ENCODE measurements at regions not wholly inside any gene's neighbourhood (a gene's known extent, or its start where the extent isn't known, plus 50 kb on each side); places are given as distances from the start of the nearest gene placed in this dataset.

DNA sequence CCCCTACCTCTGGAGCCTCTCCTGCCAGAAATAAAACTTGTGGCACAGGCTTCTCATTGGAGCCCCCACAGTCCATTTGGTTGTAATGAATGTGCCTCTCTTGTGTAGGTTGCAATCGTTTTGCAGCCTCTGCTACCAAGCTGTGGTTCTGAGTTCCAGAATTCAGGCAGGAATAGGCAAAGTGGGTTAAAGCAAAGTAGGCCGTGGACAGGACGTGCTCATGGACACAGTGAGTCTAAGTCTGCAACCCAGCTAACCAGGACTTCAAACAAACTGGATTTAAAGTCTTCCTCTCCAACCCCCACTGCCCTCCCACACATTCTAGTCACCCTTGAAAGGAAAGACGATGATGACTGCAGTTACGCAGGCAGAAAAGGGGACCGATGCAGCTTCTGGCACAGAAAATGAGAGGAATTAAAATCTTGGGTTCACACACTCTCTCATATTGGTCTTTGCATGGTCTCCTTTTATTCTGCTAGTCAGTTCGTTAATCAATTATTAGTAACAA, 260.0 kb downstream of the PIK3R1 start:
- intact Hi-C loops (cut with DNase I; ENCODE audit: low total_unique reads): no loop called here
- H3K36me3 ChIP-seq: no peaks in the 10 kb centered on the region
- H3K4me3 ChIP-seq: no peak overlapping the region
- H3K27ac ChIP-seq: no peak overlapping the region
- peaks cover 10 to 28% (median 21%) of the 10 kb centered on the region in 4 donors for H3K4me1 ChIP-seq
- TF ChIP-seq, protein P1, sequence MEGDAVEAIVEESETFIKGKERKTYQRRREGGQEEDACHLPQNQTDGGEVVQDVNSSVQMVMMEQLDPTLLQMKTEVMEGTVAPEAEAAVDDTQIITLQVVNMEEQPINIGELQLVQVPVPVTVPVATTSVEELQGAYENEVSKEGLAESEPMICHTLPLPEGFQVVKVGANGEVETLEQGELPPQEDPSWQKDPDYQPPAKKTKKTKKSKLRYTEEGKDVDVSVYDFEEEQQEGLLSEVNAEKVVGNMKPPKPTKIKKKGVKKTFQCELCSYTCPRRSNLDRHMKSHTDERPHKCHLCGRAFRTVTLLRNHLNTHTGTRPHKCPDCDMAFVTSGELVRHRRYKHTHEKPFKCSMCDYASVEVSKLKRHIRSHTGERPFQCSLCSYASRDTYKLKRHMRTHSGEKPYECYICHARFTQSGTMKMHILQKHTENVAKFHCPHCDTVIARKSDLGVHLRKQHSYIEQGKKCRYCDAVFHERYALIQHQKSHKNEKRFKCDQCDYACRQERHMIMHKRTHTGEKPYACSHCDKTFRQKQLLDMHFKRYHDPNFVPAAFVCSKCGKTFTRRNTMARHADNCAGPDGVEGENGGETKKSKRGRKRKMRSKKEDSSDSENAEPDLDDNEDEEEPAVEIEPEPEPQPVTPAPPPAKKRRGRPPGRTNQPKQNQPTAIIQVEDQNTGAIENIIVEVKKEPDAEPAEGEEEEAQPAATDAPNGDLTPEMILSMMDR (IDR thresholded peaks at IDR 0.05): no peak
- no peaks in the 10 kb centered on the region for H3K9me3 ChIP-seq
- H3K27me3 ChIP-seq: no peaks in the 10 kb centered on the region
- no peak for DNase-seq

DNA sequence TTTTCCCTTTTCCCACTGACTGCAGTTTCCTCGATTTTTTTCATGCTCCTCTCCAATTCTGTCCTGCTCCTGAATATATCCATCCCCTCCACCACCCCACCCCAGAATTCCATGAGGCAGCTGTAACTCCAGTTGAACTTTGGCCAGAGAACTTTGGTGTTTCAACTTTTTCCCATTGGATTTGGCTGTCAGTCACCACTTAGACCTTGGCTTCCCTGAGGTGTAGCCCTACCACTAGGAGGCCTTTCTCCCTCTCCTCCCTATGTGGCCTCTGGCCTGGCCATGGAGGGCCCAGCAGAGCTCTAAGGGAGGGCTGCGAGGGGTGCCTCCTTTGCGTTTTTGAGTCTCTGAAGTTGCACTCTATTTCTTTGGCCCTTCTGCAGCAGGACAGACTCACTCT, 261.3 kb downstream of the PIK3R1 start:
- intact Hi-C loops (cut with DNase I; ENCODE audit: low total_unique reads): no loop called here
- no peaks in the 10 kb centered on the region for H3K27me3 ChIP-seq
- H3K4me1 ChIP-seq: peaks cover 10 to 32% (median 21%) of the 10 kb centered on the region in 4 donors
- no peaks in the 10 kb centered on the region for H3K36me3 ChIP-seq
- no peak overlapping the region for H3K27ac ChIP-seq
- no peaks in the 10 kb centered on the region for H3K9me3 ChIP-seq
- no peak for DNase-seq
- no peak overlapping the region for H3K4me3 ChIP-seq
- TF ChIP-seq, protein P1 (IDR thresholded peaks at IDR 0.05): no peak

DNA sequence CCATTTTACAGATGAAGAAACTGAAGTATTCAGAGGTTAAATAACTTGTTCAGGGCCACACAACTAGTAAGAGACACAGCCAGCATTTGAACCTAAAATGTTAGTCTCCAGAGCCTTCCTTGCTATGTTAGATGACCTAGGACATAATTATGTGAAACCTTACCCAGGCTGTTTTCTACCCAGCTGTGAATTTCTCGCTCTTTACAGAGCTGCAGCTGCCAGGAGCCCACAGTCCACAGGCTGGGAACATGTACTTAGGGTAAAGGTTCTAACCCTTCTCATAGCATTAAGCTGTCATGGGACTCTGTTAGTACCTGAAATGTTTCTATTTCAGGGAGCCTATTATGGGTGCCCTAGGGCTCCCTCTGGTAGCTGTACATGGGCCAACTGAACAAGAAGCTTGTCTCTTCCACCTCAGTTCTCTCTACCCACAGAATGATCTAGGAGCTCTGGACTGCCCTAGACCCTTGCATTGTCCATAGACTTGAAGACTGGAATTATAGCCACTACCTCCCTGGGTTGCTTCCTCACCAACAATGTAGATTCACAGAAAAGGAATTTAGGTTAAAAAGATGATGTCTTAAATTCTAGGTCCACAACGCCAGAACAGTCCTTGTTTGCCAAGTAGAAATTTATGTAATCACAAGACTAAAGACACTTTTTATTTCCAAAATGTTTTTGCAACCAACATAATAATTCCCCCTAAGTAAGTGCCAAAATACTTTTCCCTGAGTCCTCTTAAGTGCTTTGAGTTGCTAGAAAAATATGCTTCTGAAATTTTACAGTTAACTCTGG, 262.9 kb downstream of the PIK3R1 start:
- H3K27ac ChIP-seq: peak overlapping the region; percentile 59 to 75

DNA sequence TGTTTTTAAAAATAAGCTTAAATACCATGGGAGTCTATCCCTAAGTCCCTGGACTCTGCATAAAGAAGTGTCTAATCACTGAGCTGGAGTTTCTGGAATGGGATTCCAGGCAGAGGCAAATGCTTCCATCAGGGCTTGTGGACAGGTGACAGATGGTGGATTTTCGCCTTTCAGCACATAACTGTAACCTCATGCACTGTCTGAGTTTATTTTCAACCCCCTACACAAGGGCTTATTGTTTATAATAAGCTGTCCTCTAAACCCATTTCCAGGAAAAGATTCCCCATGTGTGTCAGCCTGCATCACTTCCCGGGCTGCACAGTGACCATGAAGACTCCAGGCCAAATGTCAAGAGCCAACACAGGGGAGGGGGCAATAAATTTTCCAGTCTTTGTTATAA, 264.0 kb downstream of the PIK3R1 start:
- Histone ChIP-seq H3K9me3 (no peaks in the 10 kb centered on the region), H3K27ac (peak overlapping the region; percentile 59 to 75), H3K36me3 (no peaks in the 10 kb centered on the region), H3K27me3 (no peaks in the 10 kb centered on the region), H3K4me3 (no peak overlapping the region), H3K4me1 (peaks cover 10 to 32% (median 21%) of the 10 kb centered on the region in 4 donors)
- TF ChIP-seq, protein P1 (IDR thresholded peaks at IDR 0.05): no peak
- no peak for DNase-seq
- intact Hi-C loops (cut with DNase I; ENCODE audit: low total_unique reads): no loop called here

More for the DNA sequence above, 262.9 kb downstream of the PIK3R1 start:
- no peak for DNase-seq
- peaks cover 10 to 32% (median 21%) of the 10 kb centered on the region in 4 donors for H3K4me1 ChIP-seq
- H3K27me3 ChIP-seq: no peaks in the 10 kb centered on the region
- no peak overlapping the region for H3K4me3 ChIP-seq
- H3K36me3 ChIP-seq: no peaks in the 10 kb centered on the region
- no peaks in the 10 kb centered on the region for H3K9me3 ChIP-seq
- intact Hi-C loops (cut with DNase I; ENCODE audit: low total_unique reads): no loop called here
- TF ChIP-seq, protein P1 (IDR thresholded peaks at IDR 0.05): no peak

DNA sequence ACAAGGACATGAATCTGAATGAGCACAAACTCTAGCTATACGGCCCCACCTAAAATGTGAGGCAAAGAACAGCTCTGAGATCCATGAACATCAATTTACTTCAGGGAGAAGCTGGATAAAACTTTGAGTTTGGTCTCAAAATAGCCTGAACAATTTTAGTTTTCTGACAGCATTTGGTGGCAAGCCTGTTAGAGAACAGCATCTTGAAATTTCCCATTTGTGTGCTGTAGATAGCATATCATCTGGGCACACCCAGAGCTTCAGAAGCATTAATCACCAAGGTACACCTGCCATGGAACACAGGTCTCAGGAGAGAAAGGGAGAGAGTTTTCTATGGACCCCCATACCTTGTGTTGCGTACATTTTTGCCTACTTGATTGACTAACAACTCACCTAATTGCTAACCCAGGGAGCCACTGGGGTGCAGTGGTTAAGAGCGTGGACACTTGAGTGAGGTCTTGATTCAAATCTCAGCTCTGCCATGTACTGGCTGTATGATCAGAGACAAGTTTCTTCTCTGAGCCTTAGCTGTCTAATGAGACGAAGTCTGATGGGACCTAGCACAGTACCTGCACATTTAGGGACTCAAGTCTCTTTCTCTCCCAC, 264.9 kb downstream of the PIK3R1 start:
- peak overlapping the region; percentile 59 to 75 for H3K27ac ChIP-seq
- intact Hi-C loops (cut with DNase I; ENCODE audit: low total_unique reads): no loop called here
- H3K27me3 ChIP-seq: no peaks in the 10 kb centered on the region
- TF ChIP-seq, protein P1 (IDR thresholded peaks at IDR 0.05): no peak
- DNase-seq: no peak
- H3K4me3 ChIP-seq: no peak overlapping the region
- H3K4me1 ChIP-seq: peaks cover 10 to 32% (median 21%) of the 10 kb centered on the region in 4 donors
- H3K9me3 ChIP-seq: no peaks in the 10 kb centered on the region
- no peaks in the 10 kb centered on the region for H3K36me3 ChIP-seq
